Endodermal cell (in vitro differentiated cells): ENCODE measurements at regions not wholly inside any gene's neighbourhood (a gene's known extent, or its start where the extent isn't known, plus 50 kb on each side); places are given as distances from the start of the nearest gene placed in this dataset.

Source experiments
- DNase-seq: peaks from one replicate; pipeline ENCODE4 v3.0.0-alpha.2; 2017
- H3K27ac ChIP-seq: 2 replicates; pipeline ENCODE4 v1.5.1; 2013; ENCODE audit warnings: mild to moderate bottlenecking, low read depth, low read length, moderate library complexity
- H3K27me3 ChIP-seq: 2 replicates; pipeline ENCODE4 v1.6.1; 2013; ENCODE audit warnings: mild to moderate bottlenecking, low read length, moderate library complexity; ENCODE audit not compliant: insufficient read depth, control insufficient read depth, poor library complexity, severe bottlenecking
- H3K36me3 ChIP-seq: 2 replicates; pipeline ENCODE4 v1.7.0; 2013; ENCODE audit warnings: mild to moderate bottlenecking, low read length, moderate library complexity; ENCODE audit not compliant: control insufficient read depth, insufficient read depth
- H3K4me1 ChIP-seq: one replicate; pipeline ENCODE4 v1.7.0; 2013; ENCODE audit warnings: low read length; ENCODE audit not compliant: control insufficient read depth, insufficient read depth
- H3K4me3 ChIP-seq: 2 replicates; pipeline ENCODE4 v1.5.1; 2013; ENCODE audit warnings: mild to moderate bottlenecking, low read length, moderate library complexity
- H3K9ac ChIP-seq: 2 replicates; pipeline ENCODE4 v1.6.1; 2013; ENCODE audit warnings: mild to moderate bottlenecking, low read length, moderate library complexity; ENCODE audit not compliant: poor library complexity, severe bottlenecking; ENCODE audit errors: extremely low read depth
- H3K9me3 ChIP-seq: 2 replicates; pipeline ENCODE4 v1.6.1; 2013; ENCODE audit warnings: mild to moderate bottlenecking, low read length, moderate library complexity; ENCODE audit not compliant: control insufficient read depth
- H3K27ac Mint-ChIP-seq: 2 replicates; pipeline ENCODE4 v1.8.0; 2020; ENCODE audit warnings: mixed read lengths
- H3K27me3 Mint-ChIP-seq: 2 replicates; pipeline ENCODE4 v1.8.0; 2021; ENCODE audit warnings: mild to moderate bottlenecking, mixed read lengths; ENCODE audit not compliant: insufficient read depth
- H3K36me3 Mint-ChIP-seq: 2 replicates; pipeline ENCODE4 v1.8.0; 2020; ENCODE audit warnings: low read depth, mixed read lengths
- H3K4me1 Mint-ChIP-seq: 2 replicates; pipeline ENCODE4 v1.8.0; 2020; ENCODE audit warnings: mixed read lengths
- H3K4me3 Mint-ChIP-seq: 2 replicates; pipeline ENCODE4 v1.8.0; 2020; ENCODE audit warnings: mild to moderate bottlenecking, moderate library complexity, mixed read lengths
- H3K9me3 Mint-ChIP-seq: 2 replicates; pipeline ENCODE4 v1.8.0; 2020; ENCODE audit warnings: mild to moderate bottlenecking, mixed read lengths
- WGBS, 2 experiments: methylation state at CpG; one replicate each; pipeline versions ENCODE4 v1.1.5 to v1.1.7; 2013; ENCODE audit warnings: missing lambda C conversion rate in 2 of 2, mixed read lengths in 1 of 2; ENCODE audit not compliant: insufficient coverage in 1 of 2, insufficient read length in 1 of 2; 5-methylcytosine and 5-hydroxymethylcytosine counted together
- TF ChIP-seq, protein P1 (sequence below): fragments of 200-600 bp; sonication (generic); conservative IDR thresholded peaks from 2 replicates; pipeline ENCODE4 v1.5.0; 2021; ENCODE audit warnings: antibody characterized with exemption, mild to moderate bottlenecking

DNA sequence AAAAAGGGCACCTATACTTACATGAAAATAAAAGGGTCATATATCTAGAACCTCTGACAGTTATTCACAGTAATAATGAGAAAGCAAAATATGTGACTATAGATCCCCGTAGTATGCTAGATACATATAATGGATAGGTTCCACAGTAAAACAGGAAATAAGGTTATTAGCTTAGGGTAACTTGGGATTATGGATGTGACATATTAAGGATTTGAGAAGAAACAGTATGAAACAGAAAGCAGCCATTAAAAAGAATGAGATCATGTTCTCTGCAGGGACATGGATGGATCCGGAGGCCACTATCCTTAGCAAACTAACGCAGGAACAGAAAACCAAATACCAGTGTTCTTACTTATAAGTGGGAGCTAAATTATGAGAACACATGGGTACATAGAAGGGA is 1547.3 kb downstream of the BRINP3 start:
- H3K4me3 ChIP-seq = no peak overlapping the region
- H3K9ac ChIP-seq = no peak overlapping the region
- no peaks in the 10 kb centered on the region for H3K27me3 ChIP-seq
- Mint-ChIP-seq H3K9me3 (no peaks in the 10 kb centered on the region), H3K27me3 (no peaks in the 10 kb centered on the region), H3K4me1 (peaks cover 10% of the 10 kb centered on the region), H3K36me3 (no peaks in the 10 kb centered on the region), H3K27ac (no peak overlapping the region), H3K4me3 (no peak overlapping the region)
- no peak for DNase-seq
- H3K9me3 ChIP-seq = no peaks in the 10 kb centered on the region
- H3K27ac ChIP-seq = no peak overlapping the region
- H3K4me1 ChIP-seq = no peaks in the 10 kb centered on the region
- H3K36me3 ChIP-seq = no peaks in the 10 kb centered on the region
- WGBS, 2 experiments = 91 to 100% methylated on average over 3 of the region's 3 CpGs
- TF ChIP-seq, protein P1, sequence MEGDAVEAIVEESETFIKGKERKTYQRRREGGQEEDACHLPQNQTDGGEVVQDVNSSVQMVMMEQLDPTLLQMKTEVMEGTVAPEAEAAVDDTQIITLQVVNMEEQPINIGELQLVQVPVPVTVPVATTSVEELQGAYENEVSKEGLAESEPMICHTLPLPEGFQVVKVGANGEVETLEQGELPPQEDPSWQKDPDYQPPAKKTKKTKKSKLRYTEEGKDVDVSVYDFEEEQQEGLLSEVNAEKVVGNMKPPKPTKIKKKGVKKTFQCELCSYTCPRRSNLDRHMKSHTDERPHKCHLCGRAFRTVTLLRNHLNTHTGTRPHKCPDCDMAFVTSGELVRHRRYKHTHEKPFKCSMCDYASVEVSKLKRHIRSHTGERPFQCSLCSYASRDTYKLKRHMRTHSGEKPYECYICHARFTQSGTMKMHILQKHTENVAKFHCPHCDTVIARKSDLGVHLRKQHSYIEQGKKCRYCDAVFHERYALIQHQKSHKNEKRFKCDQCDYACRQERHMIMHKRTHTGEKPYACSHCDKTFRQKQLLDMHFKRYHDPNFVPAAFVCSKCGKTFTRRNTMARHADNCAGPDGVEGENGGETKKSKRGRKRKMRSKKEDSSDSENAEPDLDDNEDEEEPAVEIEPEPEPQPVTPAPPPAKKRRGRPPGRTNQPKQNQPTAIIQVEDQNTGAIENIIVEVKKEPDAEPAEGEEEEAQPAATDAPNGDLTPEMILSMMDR = no peak

DNA sequence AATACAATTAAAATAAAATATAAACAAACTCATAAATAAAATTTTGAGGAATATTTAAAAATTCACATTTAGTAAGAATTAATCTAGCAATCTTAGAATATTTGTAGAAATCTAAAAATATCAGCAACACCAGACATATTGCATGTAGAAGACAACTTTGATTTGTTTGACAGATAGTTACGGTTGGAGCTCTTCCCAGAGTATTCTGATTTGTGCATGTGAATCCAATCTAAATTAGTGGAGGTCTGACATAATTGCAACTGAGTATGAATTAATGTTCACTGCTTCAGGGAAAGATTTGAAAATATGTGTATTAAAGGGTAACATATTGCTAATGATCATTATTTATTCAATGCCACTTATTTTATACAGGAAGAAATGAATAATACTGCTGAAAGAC is 1546.2 kb downstream of the BRINP3 start:
- no peak overlapping the region for H3K9ac ChIP-seq
- no peaks in the 10 kb centered on the region for H3K9me3 ChIP-seq
- Mint-ChIP-seq H3K36me3 (no peaks in the 10 kb centered on the region), H3K27ac (no peak overlapping the region), H3K27me3 (no peaks in the 10 kb centered on the region), H3K9me3 (no peaks in the 10 kb centered on the region), H3K4me1 (peaks cover 10% of the 10 kb centered on the region), H3K4me3 (no peak overlapping the region)
- no peaks in the 10 kb centered on the region for H3K36me3 ChIP-seq
- WGBS, 2 experiments = 97% methylated on average over 1 of the region's 1 CpG; no CpG with 5 or more reads in 1 of the 2 experiments
- H3K4me3 ChIP-seq = no peak overlapping the region
- H3K27ac ChIP-seq = no peak overlapping the region
- TF ChIP-seq, protein P1 = no peak
- DNase-seq = no peak
- no peaks in the 10 kb centered on the region for H3K27me3 ChIP-seq
- H3K4me1 ChIP-seq = no peaks in the 10 kb centered on the region

DNA sequence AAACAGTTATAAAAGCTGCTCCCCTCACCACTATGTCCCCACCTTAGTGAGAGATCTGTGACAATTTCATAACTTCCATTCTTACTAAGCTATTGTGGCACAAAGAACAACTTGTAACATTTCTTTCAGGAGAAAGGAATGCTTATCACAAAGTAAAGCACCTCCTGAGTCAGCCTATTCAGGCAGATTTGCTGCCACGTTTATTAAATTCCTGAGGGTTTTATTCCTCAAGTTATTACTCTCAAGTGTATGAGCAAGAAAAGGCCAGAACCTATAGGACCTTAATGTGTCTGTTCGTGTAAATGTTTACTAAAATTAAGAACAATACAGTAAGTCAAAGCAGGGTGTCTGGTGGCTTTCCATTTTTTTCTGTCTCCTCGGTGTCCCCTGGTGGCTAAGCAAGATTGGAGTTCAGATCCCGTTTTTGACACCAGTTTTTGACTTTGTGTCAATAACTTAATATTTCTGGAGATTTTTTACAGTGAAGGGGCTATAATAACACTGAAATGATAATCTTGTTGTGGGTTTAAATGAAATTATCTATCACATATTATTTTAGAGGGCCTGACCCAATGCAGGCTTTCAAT is 1539.6 kb downstream of the BRINP3 start:
- Mint-ChIP-seq H3K9me3 (no peaks in the 10 kb centered on the region), H3K36me3 (no peaks in the 10 kb centered on the region), H3K4me3 (no peak overlapping the region), H3K27me3 (no peaks in the 10 kb centered on the region), H3K27ac (no peak overlapping the region), H3K4me1 (peaks cover 17% of the 10 kb centered on the region)
- DNase-seq = peak; percentile 55
- Histone ChIP-seq H3K4me1 (no peaks in the 10 kb centered on the region), H3K27ac (no peak overlapping the region), H3K27me3 (no peaks in the 10 kb centered on the region), H3K36me3 (no peaks in the 10 kb centered on the region), H3K9me3 (no peaks in the 10 kb centered on the region), H3K4me3 (no peak overlapping the region), H3K9ac (no peak overlapping the region)
- TF ChIP-seq, protein P1 = peak; percentile 73
- WGBS, 2 experiments = 48 to 50% methylated on average over 3 to 4 of the region's 4 CpGs
